ENCODE measurements at regions not wholly inside any gene's neighbourhood (a gene's known extent, or its start where the extent isn't known, plus 50 kb on each side); places are given as distances from the start of the nearest gene placed in this dataset.

DNA sequence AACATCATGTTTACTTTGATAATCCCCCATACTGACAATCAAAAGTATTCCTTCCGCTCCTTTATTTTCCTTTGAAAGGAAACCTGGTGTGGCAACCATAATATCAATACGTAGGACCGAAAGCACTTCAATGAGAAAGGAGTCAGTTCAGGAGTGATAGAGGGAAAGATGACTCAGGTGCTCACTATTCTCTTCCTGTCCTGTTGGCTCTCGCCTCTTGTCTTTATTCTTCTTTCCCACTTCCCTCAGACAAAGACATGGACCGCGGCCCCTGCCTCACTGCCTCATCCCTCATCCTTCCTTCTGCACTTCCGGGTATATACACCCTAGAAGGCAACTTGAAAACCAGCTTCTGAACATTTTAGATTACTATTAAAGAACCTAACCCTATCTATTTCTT lies 49.8 kb upstream of the TNIP3 start:
- no peak overlapping the region for H3K4me3 Mint-ChIP-seq
- DNase-seq (no peak), ATAC-seq (no peak)
- no peaks in the 10 kb centered on the region for H3K27me3 Mint-ChIP-seq
- intact Hi-C loops (cut with micrococcal nuclease): no loop called here
- no peaks in the 10 kb centered on the region for H3K36me3 Mint-ChIP-seq (ENCODE audit: low read depth)
- no peak overlapping the region for H3K27ac Mint-ChIP-seq
- POLR2A ChIA-PET: interaction anchor here (1.1 kb wide), 1 partner anchor 14 kb away, joined by 4 read pairs; no protein-coding TSS in a partner anchor
- CTCF ChIA-PET: interaction anchor here (1.1 kb wide), 1 partner anchor 13 kb away, joined by 3 read pairs; no protein-coding TSS in a partner anchor
- no peaks in the 10 kb centered on the region for H3K9me3 Mint-ChIP-seq
- peaks cover 10% of the 10 kb centered on the region for H3K4me1 Mint-ChIP-seq (ENCODE audit: low read depth)
- TF ChIP-seq, protein P1, sequence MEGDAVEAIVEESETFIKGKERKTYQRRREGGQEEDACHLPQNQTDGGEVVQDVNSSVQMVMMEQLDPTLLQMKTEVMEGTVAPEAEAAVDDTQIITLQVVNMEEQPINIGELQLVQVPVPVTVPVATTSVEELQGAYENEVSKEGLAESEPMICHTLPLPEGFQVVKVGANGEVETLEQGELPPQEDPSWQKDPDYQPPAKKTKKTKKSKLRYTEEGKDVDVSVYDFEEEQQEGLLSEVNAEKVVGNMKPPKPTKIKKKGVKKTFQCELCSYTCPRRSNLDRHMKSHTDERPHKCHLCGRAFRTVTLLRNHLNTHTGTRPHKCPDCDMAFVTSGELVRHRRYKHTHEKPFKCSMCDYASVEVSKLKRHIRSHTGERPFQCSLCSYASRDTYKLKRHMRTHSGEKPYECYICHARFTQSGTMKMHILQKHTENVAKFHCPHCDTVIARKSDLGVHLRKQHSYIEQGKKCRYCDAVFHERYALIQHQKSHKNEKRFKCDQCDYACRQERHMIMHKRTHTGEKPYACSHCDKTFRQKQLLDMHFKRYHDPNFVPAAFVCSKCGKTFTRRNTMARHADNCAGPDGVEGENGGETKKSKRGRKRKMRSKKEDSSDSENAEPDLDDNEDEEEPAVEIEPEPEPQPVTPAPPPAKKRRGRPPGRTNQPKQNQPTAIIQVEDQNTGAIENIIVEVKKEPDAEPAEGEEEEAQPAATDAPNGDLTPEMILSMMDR (IDR thresholded peaks at IDR 0.05): no peak

Data from activated CD8-positive, alpha-beta T cell treated with anti-CD3 and anti-CD28 coated beads for 36 hours (primary cell).